C1 segment of cervical spinal cord (tissue), 14 donors: ENCODE measurements at regions not wholly inside any gene's neighbourhood (a gene's known extent, or its start where the extent isn't known, plus 50 kb on each side); places are given as distances from the start of the nearest gene placed in this dataset.

Experiments used
- DNase-seq, 14 donors: peaks; one replicate each; lab custom pipeline; 2025; lab: John Stamatoyannopoulos, UW

GRCh38 chr10:132115732-132116131 is 50.0 kb downstream of the JAKMIP3 start:
- DNase-seq = no peak

- no peak for DNase-seq
Observed at GRCh38 chr10:132117146-132117545, 51.4 kb downstream of the JAKMIP3 start.

GRCh38 chr10:132117636-132118190 is 52.0 kb downstream of the JAKMIP3 start:
- DNase-seq = no peak

GRCh38 chr10:132118366-132118765 is 52.6 kb downstream of the JAKMIP3 start:
- DNase-seq = no peak

GRCh38 chr10:132120200-132120599 is 54.5 kb downstream of the JAKMIP3 start:
- no peak for DNase-seq

- DNase-seq = no peak
Observed at GRCh38 chr10:132120734-132121510, 55.2 kb downstream of the JAKMIP3 start.

GRCh38 chr10:132121511-132121830 is 55.7 kb downstream of the JAKMIP3 start:
- DNase-seq = no peak

GRCh38 chr10:132122097-132122861 is 56.5 kb downstream of the JAKMIP3 start:
- DNase-seq = no peak

- DNase-seq = no peak
Observed at GRCh38 chr10:132122939-132123445, 57.2 kb downstream of the JAKMIP3 start.

GRCh38 chr10:132123606-132124005 is 57.9 kb downstream of the JAKMIP3 start:
- no peak for DNase-seq

- DNase-seq = no peak
Observed at GRCh38 chr10:132124201-132124920, 58.6 kb downstream of the JAKMIP3 start.

- no peak for DNase-seq
Observed at GRCh38 chr10:132129431-132129830, 57.3 kb upstream of the DPYSL4 start.

- DNase-seq = no peak
Observed at GRCh38 chr10:132130286-132131265, 56.2 kb upstream of the DPYSL4 start.

GRCh38 chr10:132131581-132132420 is 54.9 kb upstream of the DPYSL4 start:
- no peak for DNase-seq

GRCh38 chr10:132132421-132132841 is 54.3 kb upstream of the DPYSL4 start:
- DNase-seq = peak in 7 of 14 donors; percentile 11 to 67 (median 39)

GRCh38 chr10:132133005-132133404 is 53.7 kb upstream of the DPYSL4 start:
- peak in 7 of 14 donors; percentile 8 to 87 (median 22) for DNase-seq

GRCh38 chr10:132133449-132134240 is 53.1 kb upstream of the DPYSL4 start:
- DNase-seq = no peak

GRCh38 chr10:132134241-132135052 is 52.3 kb upstream of the DPYSL4 start:
- DNase-seq = no peak
